Glutamatergic neuron (in vitro differentiated cells): ENCODE measurements at regions not wholly inside any gene's neighbourhood (a gene's known extent, or its start where the extent isn't known, plus 50 kb on each side); places are given as distances from the start of the nearest gene placed in this dataset.

Experiments
- DNase-seq: peaks from one replicate; pipeline ENCODE4 v3.0.0; 2022
- H3K27ac Mint-ChIP-seq: one replicate; pipeline ENCODE4 v1.8.0; 2020; ENCODE audit warnings: mild to moderate bottlenecking, mixed read lengths, inconsistent platforms; ENCODE audit not compliant: unreplicated experiment
- H3K27me3 Mint-ChIP-seq: one replicate; pipeline ENCODE4 v1.8.0; 2020; ENCODE audit warnings: mild to moderate bottlenecking, moderate library complexity, mixed read lengths, inconsistent platforms; ENCODE audit not compliant: unreplicated experiment
- H3K36me3 Mint-ChIP-seq: one replicate; pipeline ENCODE4 v1.8.0; 2020; ENCODE audit warnings: mild to moderate bottlenecking, mixed read lengths, inconsistent platforms; ENCODE audit not compliant: unreplicated experiment
- H3K4me1 Mint-ChIP-seq: one replicate; pipeline ENCODE4 v1.8.0; 2020; ENCODE audit warnings: mild to moderate bottlenecking, low read depth, mixed read lengths, inconsistent platforms; ENCODE audit not compliant: unreplicated experiment
- H3K4me3 Mint-ChIP-seq: one replicate; pipeline ENCODE4 v1.8.0; 2020; ENCODE audit warnings: mild to moderate bottlenecking, mixed read lengths, inconsistent platforms; ENCODE audit not compliant: unreplicated experiment
- H3K9me3 Mint-ChIP-seq: one replicate; pipeline ENCODE4 v1.8.0; 2020; ENCODE audit warnings: mild to moderate bottlenecking, moderate library complexity, mixed read lengths, inconsistent platforms; ENCODE audit not compliant: unreplicated experiment
- TF ChIP-seq, protein P1 (sequence below): fragments of 200-600 bp; sonication (generic); IDR thresholded peaks from one replicate; pipeline ENCODE4 v1.5.0; 2021; ENCODE audit not compliant: partially characterized antibody, unreplicated experiment

DNA sequence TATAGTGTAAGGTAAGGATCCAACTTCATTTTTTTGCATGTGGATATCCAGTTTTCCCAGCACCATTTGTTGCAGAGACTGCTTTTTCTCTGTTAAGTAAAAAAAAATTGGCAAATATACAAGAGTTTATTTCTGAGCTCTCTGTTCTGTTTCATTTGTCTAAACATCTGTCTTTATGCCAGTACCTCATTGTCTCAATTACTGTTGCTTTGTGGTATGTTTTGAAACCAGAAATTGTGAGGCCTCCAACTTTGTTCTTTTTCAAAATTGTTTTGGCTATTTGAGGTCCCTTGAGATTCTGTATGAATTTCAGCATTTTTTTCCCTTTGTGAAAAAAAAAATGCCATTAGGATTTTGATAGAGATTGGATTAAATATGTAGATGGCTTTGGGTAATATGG, 150.5 kb downstream of the MINAR1 start:
- TF ChIP-seq, protein P1, sequence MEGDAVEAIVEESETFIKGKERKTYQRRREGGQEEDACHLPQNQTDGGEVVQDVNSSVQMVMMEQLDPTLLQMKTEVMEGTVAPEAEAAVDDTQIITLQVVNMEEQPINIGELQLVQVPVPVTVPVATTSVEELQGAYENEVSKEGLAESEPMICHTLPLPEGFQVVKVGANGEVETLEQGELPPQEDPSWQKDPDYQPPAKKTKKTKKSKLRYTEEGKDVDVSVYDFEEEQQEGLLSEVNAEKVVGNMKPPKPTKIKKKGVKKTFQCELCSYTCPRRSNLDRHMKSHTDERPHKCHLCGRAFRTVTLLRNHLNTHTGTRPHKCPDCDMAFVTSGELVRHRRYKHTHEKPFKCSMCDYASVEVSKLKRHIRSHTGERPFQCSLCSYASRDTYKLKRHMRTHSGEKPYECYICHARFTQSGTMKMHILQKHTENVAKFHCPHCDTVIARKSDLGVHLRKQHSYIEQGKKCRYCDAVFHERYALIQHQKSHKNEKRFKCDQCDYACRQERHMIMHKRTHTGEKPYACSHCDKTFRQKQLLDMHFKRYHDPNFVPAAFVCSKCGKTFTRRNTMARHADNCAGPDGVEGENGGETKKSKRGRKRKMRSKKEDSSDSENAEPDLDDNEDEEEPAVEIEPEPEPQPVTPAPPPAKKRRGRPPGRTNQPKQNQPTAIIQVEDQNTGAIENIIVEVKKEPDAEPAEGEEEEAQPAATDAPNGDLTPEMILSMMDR, result no peak
- Mint-ChIP-seq H3K36me3 (no peaks in the 10 kb centered on the region), H3K27me3 (no peaks in the 10 kb centered on the region), H3K4me3 (no peak overlapping the region), H3K9me3 (no peaks in the 10 kb centered on the region), H3K4me1 (peaks cover 3% of the 10 kb centered on the region), H3K27ac (no peak overlapping the region)
- DNase-seq, result no peak

DNA sequence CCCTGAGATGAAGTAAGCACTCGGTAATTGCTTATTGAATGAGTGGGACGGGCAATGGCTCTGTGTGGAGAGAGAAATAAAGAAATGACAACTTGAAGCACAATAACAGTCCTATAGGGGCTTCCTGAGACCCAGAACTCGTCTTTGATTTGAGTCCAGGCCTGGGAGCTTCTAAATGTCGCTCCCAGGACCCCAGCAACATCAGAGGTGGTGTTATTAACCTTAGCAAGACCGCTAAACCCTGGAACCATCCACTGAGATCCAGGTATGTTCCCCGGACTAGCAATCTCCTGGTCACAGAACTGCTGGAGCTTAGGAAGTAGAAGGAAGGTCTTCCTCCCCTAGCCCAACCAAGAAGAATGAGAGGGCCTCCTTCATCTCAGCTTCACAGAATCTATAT, 160.0 kb downstream of the MINAR1 start:
- no peak for DNase-seq
- Mint-ChIP-seq H3K36me3 (no peaks in the 10 kb centered on the region), H3K27ac (no peak overlapping the region), H3K4me1 (peaks cover 35% of the 10 kb centered on the region), H3K9me3 (peaks cover 7% of the 10 kb centered on the region), H3K27me3 (peaks cover 7% of the 10 kb centered on the region), H3K4me3 (no peak overlapping the region)
- TF ChIP-seq, protein P1, result no peak

DNA sequence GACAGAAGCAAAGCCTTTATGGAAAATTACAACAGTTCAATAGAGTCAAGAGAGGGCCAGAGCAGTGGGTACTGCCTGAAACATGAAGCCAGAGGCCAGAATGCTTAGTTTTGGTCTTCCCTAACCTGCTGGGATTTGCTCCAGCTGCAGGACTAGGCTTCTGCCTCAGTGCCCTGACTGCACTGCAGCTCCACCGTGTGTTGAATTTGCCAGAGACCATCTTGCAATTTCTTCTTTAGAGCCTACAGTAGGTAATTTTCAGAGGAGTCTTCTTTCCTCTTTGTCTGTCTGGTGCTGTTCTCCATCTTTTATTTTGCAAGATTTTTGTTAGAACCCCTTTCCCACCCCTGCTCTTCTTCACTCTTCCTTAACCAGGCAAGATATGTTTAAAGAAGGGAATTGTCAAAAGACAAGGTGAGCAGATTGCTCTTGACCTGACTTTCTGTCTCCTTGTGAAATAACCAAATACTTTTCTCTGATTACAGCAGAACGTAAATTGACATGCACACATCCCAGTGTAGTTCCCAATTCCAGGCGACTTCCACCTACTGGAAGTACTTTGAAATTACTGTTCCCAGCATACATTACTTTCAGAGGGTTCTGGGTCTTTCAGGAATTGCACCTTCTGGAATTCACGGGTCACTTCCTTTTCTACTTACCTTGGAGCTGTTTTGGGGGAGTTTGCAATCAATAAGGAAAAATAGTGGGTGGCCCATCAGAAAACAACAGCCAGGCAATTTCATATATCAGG, 161.2 kb downstream of the MINAR1 start:
- H3K9me3 Mint-ChIP-seq, result peaks cover 8% of the 10 kb centered on the region
- DNase-seq, result no peak
- TF ChIP-seq, protein P1, result peak; percentile 32
- peaks cover 41% of the 10 kb centered on the region for H3K4me1 Mint-ChIP-seq
- no peak overlapping the region for H3K27ac Mint-ChIP-seq
- no peaks in the 10 kb centered on the region for H3K36me3 Mint-ChIP-seq
- no peak overlapping the region for H3K4me3 Mint-ChIP-seq
- peaks cover 9% of the 10 kb centered on the region for H3K27me3 Mint-ChIP-seq

DNA sequence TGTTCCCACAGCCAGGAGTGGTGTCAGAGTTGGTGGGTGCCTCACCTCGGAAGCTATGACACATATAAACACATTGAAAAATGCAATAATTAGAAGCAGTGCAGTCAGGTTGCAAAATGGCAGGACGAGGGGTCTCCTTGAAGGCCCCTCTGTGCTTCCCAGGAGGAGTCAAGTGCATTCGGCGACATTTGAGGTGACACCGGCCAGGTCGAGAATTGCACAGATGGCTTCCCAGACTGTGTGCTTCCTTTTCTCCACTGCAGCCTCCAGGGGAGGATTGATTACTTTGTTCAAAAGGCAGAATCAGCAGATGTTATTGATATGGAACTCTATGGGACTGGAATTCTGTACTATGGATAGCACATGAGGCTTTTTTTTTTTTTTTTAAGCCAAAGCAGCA, 163.2 kb downstream of the MINAR1 start:
- peaks cover 33% of the 10 kb centered on the region for H3K4me1 Mint-ChIP-seq
- H3K4me3 Mint-ChIP-seq, result peak overlapping the region; percentile 50
- no peaks in the 10 kb centered on the region for H3K36me3 Mint-ChIP-seq
- peaks cover 8% of the 10 kb centered on the region for H3K9me3 Mint-ChIP-seq
- TF ChIP-seq, protein P1, result no peak
- peaks cover 9% of the 10 kb centered on the region for H3K27me3 Mint-ChIP-seq
- H3K27ac Mint-ChIP-seq, result peak overlapping the region; percentile 97
- peak; percentile 52 for DNase-seq

DNA sequence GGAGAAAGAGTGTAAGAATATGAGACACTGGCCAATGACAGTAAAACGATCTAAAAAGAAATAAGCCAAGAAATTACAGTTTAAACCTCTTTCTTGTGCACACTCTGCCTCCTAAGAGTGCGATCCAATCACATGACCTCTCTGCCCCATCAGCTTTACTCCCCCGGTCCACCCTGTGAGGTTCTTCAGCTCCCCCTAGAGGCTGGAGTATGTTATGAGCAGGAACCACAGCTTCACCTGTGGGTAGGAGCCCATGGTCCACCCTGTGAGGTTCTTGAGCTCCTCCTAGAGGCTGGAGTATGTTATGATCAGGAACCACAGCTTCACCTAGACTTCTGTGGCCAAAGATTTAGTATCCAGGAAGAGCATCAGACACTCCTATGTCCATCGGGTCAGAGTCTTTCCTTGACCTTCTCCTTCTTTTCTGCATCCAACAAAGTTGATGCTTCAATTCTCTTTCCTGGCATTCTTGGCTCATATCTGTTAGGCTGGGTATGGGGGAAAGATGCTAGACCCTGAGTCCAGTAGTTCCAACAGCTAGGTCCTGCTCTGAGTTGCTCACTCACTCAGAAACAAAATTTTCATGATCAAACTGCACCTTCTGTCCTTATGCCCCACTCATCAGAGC, 164.0 kb downstream of the MINAR1 start:
- peaks cover 35% of the 10 kb centered on the region for H3K4me1 Mint-ChIP-seq
- peak overlapping the region; percentile 97 for H3K27ac Mint-ChIP-seq
- H3K27me3 Mint-ChIP-seq, result peaks cover 9% of the 10 kb centered on the region
- peaks cover 8% of the 10 kb centered on the region for H3K9me3 Mint-ChIP-seq
- TF ChIP-seq, protein P1, result peak; percentile 95
- no peaks in the 10 kb centered on the region for H3K36me3 Mint-ChIP-seq
- peak; percentile 53 for DNase-seq
- H3K4me3 Mint-ChIP-seq, result peak overlapping the region; percentile 70
